ENCODE measurements at regions not wholly inside any gene's neighbourhood (a gene's known extent, or its start where the extent isn't known, plus 50 kb on each side); places are given as distances from the start of the nearest gene placed in this dataset.

DNA sequence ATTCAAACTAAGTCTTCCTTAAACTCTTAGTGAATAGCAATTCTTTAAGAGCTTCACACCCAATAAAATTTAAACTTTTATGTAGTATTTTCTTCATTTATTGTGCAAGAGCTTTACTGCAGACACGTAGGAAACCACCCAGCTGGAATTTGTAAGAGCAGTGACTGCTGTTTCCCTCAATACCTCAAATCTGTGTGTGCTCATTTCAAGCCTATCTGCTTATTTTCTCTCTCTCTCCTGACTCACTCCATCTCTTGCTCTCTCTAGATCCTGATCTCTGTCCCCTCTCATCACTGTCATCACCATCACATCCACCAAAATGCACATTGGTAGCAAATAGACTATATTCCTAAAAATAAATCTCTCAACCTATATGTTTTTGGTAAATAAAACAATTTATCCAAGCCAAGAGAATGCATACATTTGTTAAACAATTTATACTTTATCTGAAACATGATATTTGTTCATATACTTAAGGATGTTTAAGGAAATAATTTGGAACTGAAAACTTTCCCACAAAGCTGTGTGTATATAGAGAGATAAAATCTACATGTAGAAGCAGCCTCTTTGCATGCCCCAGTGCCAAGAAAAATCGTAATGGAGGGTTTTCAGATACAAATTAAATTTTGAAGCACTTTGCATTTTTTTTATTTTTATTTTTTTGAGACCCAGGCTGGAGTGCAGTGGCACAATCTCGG is 273.0 kb downstream of the TFAP2A start:
- no peak for TF ChIP-seq EZH2 (IDR thresholded peaks at IDR 0.05; ENCODE audit: insufficient read depth, low read length)
- TF ChIP-seq, protein P1, sequence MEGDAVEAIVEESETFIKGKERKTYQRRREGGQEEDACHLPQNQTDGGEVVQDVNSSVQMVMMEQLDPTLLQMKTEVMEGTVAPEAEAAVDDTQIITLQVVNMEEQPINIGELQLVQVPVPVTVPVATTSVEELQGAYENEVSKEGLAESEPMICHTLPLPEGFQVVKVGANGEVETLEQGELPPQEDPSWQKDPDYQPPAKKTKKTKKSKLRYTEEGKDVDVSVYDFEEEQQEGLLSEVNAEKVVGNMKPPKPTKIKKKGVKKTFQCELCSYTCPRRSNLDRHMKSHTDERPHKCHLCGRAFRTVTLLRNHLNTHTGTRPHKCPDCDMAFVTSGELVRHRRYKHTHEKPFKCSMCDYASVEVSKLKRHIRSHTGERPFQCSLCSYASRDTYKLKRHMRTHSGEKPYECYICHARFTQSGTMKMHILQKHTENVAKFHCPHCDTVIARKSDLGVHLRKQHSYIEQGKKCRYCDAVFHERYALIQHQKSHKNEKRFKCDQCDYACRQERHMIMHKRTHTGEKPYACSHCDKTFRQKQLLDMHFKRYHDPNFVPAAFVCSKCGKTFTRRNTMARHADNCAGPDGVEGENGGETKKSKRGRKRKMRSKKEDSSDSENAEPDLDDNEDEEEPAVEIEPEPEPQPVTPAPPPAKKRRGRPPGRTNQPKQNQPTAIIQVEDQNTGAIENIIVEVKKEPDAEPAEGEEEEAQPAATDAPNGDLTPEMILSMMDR (IDR thresholded peaks at IDR 0.05; ENCODE audit: insufficient read depth, low read depth, low read length) = no peak
- no peak overlapping the region for H3K4me3 ChIP-seq (ENCODE audit: insufficient read depth, low read depth, low read length)
- H3K9me3 ChIP-seq (ENCODE audit: insufficient read depth, low read depth, low read length) = no peaks in the 10 kb centered on the region
- no peaks in the 10 kb centered on the region for H3K4me1 ChIP-seq (ENCODE audit: insufficient read depth, low read length)
- Mint-ChIP-seq H3K36me3 (ENCODE audit: low read depth, unreplicated experiment) (no peaks in the 10 kb centered on the region), H3K27ac (ENCODE audit: unreplicated experiment) (no peak overlapping the region), H3K27me3 (ENCODE audit: low read depth, unreplicated experiment) (no peaks in the 10 kb centered on the region), H3K4me1 (ENCODE audit: low read depth, unreplicated experiment) (peaks cover 5% of the 10 kb centered on the region), H3K9me3 (ENCODE audit: unreplicated experiment) (peaks cover 6% of the 10 kb centered on the region), H3K4me3 (ENCODE audit: unreplicated experiment) (no peak overlapping the region)
- no peak overlapping the region for H3K4me2 ChIP-seq (ENCODE audit: low read length)
- H3K36me3 ChIP-seq (ENCODE audit: insufficient read depth, low read length) = no peaks in the 10 kb centered on the region
- H4K20me1 ChIP-seq (ENCODE audit: insufficient read depth, low read length) = no peaks in the 10 kb centered on the region
- no peak for DNase-seq (ENCODE audit: low read depth)
- no peak overlapping the region for H3K9ac ChIP-seq (ENCODE audit: low read length)
- H3K27ac ChIP-seq (ENCODE audit: low read depth, low read length) = no peak overlapping the region
- H3K27me3 ChIP-seq (ENCODE audit: insufficient read depth, low read length) = no peaks in the 10 kb centered on the region
- H3K79me2 ChIP-seq (ENCODE audit: insufficient read depth, low read length) = no peaks in the 10 kb centered on the region
- H2AFZ ChIP-seq (ENCODE audit: low read depth, low read length) = no peak overlapping the region
- no peak for FAIRE-seq

DNA sequence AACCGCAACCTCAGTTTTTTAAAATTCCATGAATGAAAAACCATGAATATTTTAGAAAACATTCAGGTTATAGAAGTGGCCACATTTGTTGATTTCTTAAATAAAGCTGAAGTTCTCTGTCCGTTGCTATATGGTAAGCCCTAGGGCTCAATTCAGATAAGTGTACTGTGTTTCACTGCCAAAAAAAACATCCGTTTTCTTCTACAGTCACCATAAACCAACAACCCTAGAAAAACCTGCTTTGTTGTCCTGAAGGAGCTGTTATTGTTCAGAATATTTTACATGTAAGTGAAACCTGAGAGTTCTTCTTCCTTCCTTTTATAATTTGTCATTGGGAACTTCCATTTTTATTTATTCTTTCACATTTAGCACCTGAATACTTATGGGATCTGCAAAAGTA is 274.1 kb downstream of the TFAP2A start:
- no peaks in the 10 kb centered on the region for H3K27me3 ChIP-seq (ENCODE audit: insufficient read depth, low read length)
- TF ChIP-seq EZH2 (IDR thresholded peaks at IDR 0.05; ENCODE audit: insufficient read depth, low read length) = no peak
- TF ChIP-seq, protein P1 (IDR thresholded peaks at IDR 0.05; ENCODE audit: insufficient read depth, low read depth, low read length) = no peak
- no peak overlapping the region for H3K27ac ChIP-seq (ENCODE audit: low read depth, low read length)
- no peaks in the 10 kb centered on the region for H4K20me1 ChIP-seq (ENCODE audit: insufficient read depth, low read length)
- H3K79me2 ChIP-seq (ENCODE audit: insufficient read depth, low read length) = no peaks in the 10 kb centered on the region
- DNase-seq (ENCODE audit: low read depth) (no peak), FAIRE-seq (no peak)
- Mint-ChIP-seq H3K9me3 (ENCODE audit: unreplicated experiment) (peaks cover 6% of the 10 kb centered on the region), H3K27ac (ENCODE audit: unreplicated experiment) (no peak overlapping the region), H3K27me3 (ENCODE audit: low read depth, unreplicated experiment) (no peaks in the 10 kb centered on the region), H3K4me3 (ENCODE audit: unreplicated experiment) (no peak overlapping the region), H3K36me3 (ENCODE audit: low read depth, unreplicated experiment) (no peaks in the 10 kb centered on the region), H3K4me1 (ENCODE audit: low read depth, unreplicated experiment) (peaks cover 5% of the 10 kb centered on the region)
- H2AFZ ChIP-seq (ENCODE audit: low read depth, low read length) = no peak overlapping the region
- H3K36me3 ChIP-seq (ENCODE audit: insufficient read depth, low read length) = no peaks in the 10 kb centered on the region
- H3K4me1 ChIP-seq (ENCODE audit: insufficient read depth, low read length) = no peaks in the 10 kb centered on the region
- H3K4me3 ChIP-seq (ENCODE audit: insufficient read depth, low read depth, low read length) = no peak overlapping the region
- H3K4me2 ChIP-seq (ENCODE audit: low read length) = no peak overlapping the region
- no peak overlapping the region for H3K9ac ChIP-seq (ENCODE audit: low read length)
- H3K9me3 ChIP-seq (ENCODE audit: insufficient read depth, low read depth, low read length) = no peaks in the 10 kb centered on the region

DNA sequence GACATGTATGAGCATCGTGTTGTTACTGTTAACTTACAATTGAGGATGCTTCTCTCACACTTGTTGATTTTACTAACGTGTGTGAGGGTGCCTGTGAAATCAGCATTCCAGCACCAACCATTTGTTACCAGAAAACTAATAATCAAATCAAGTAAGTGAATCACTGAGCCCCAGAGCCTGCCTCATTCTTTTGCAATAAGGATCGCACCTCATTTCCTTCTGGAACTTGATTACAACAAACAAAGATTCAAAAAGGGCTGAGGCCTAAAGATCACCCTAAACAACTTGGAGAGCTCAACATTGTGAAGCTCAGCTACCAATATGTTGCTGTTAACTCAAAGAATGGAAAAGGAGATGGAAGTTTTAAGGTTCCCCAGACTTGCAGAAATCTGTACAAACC is 274.7 kb downstream of the TFAP2A start:
- H3K27ac ChIP-seq (ENCODE audit: low read depth, low read length) = no peak overlapping the region
- no peaks in the 10 kb centered on the region for H3K79me2 ChIP-seq (ENCODE audit: insufficient read depth, low read length)
- no peak overlapping the region for H3K4me2 ChIP-seq (ENCODE audit: low read length)
- no peaks in the 10 kb centered on the region for H3K27me3 ChIP-seq (ENCODE audit: insufficient read depth, low read length)
- no peaks in the 10 kb centered on the region for H3K36me3 Mint-ChIP-seq (ENCODE audit: low read depth, unreplicated experiment)
- no peaks in the 10 kb centered on the region for H4K20me1 ChIP-seq (ENCODE audit: insufficient read depth, low read length)
- H3K9ac ChIP-seq (ENCODE audit: low read length) = no peak overlapping the region
- DNase-seq (ENCODE audit: low read depth) = no peak
- H2AFZ ChIP-seq (ENCODE audit: low read depth, low read length) = peak overlapping the region; percentile 28
- H3K36me3 ChIP-seq (ENCODE audit: insufficient read depth, low read length) = no peaks in the 10 kb centered on the region
- no peak overlapping the region for H3K27ac Mint-ChIP-seq (ENCODE audit: unreplicated experiment)
- peaks cover 5% of the 10 kb centered on the region for H3K4me1 Mint-ChIP-seq (ENCODE audit: low read depth, unreplicated experiment)
- no peak overlapping the region for H3K4me3 ChIP-seq (ENCODE audit: insufficient read depth, low read depth, low read length)
- H3K4me1 ChIP-seq (ENCODE audit: insufficient read depth, low read length) = no peaks in the 10 kb centered on the region
- H3K9me3 Mint-ChIP-seq (ENCODE audit: unreplicated experiment) = peaks cover 6% of the 10 kb centered on the region
- no peak for FAIRE-seq
- no peak overlapping the region for H3K4me3 Mint-ChIP-seq (ENCODE audit: unreplicated experiment)
- H3K9me3 ChIP-seq (ENCODE audit: insufficient read depth, low read depth, low read length) = no peaks in the 10 kb centered on the region
- H3K27me3 Mint-ChIP-seq (ENCODE audit: low read depth, unreplicated experiment) = no peaks in the 10 kb centered on the region
- TF ChIP-seq, protein P1 (IDR thresholded peaks at IDR 0.05; ENCODE audit: insufficient read depth, low read depth, low read length) = no peak
- no peak for TF ChIP-seq EZH2 (IDR thresholded peaks at IDR 0.05; ENCODE audit: insufficient read depth, low read length)
